HG02798 (cell line): ENCODE measurements at regions not wholly inside any gene's neighbourhood (a gene's known extent, or its start where the extent isn't known, plus 50 kb on each side); places are given as distances from the start of the nearest gene placed in this dataset.
"Not testable (repeated sequence)": the region's sequence is repeated elsewhere in the genome, so short reads cannot be mapped to it uniquely, and the experiment has no call there.

Source experiments
- ATAC-seq: cut with Tn5 transposase; IDR thresholded peaks from one replicate; pipeline ENCODE4 v1.9.1; 2021; ENCODE audit warnings: mild to moderate bottlenecking; ENCODE audit not compliant: unreplicated experiment, poor library complexity

- ATAC-seq: no peak
Observed at GRCh38 chr15:69700380-69700779, 247.8 kb downstream of the RPLP1 start.

GRCh38 chr15:69701198-69701597, 248.6 kb downstream of the RPLP1 start:
- ATAC-seq: no peak

- no peak for ATAC-seq
Observed at GRCh38 chr15:69703532-69704187, 251.0 kb downstream of the RPLP1 start.

- ATAC-seq: no peak
Observed at GRCh38 chr15:69704229-69704628, 251.6 kb downstream of the RPLP1 start.

GRCh38 chr15:69704700-69705099, 252.1 kb downstream of the RPLP1 start:
- ATAC-seq: no peak

GRCh38 chr15:69706353-69707097, 253.9 kb downstream of the RPLP1 start:
- no peak for ATAC-seq

- ATAC-seq: not testable (repeated sequence)
Observed at GRCh38 chr15:69707241-69707640, 254.6 kb downstream of the RPLP1 start.

GRCh38 chr15:69708436-69709122, 256.0 kb downstream of the RPLP1 start:
- ATAC-seq: not testable (repeated sequence)

- ATAC-seq: no peak
Observed at GRCh38 chr15:69712991-69713390, 260.4 kb downstream of the RPLP1 start.

- peak; percentile 84 for ATAC-seq
Observed at GRCh38 chr15:69713726-69714559, 261.3 kb downstream of the RPLP1 start.

- ATAC-seq: no peak
Observed at GRCh38 chr15:69715210-69715609, 262.6 kb downstream of the RPLP1 start.

GRCh38 chr15:69718436-69718835, 265.8 kb downstream of the RPLP1 start:
- no peak for ATAC-seq

GRCh38 chr15:69718916-69719315, 266.3 kb downstream of the RPLP1 start:
- no peak for ATAC-seq

GRCh38 chr15:69719527-69720240, 267.1 kb downstream of the RPLP1 start:
- ATAC-seq: no peak

GRCh38 chr15:69720536-69720935, 267.9 kb downstream of the RPLP1 start:
- no peak for ATAC-seq

- ATAC-seq: no peak
Observed at GRCh38 chr15:69722924-69723323, 270.3 kb downstream of the RPLP1 start.

- no peak for ATAC-seq
Observed at GRCh38 chr15:69723404-69724096, 270.9 kb downstream of the RPLP1 start.

- ATAC-seq: no peak
Observed at GRCh38 chr15:69724333-69724732, 271.7 kb downstream of the RPLP1 start.

GRCh38 chr15:69725275-69725674, 272.7 kb downstream of the RPLP1 start:
- ATAC-seq: no peak
